Dedifferentiated amniotic fluid mesenchymal stem cell (primary cell): ENCODE measurements at regions not wholly inside any gene's neighbourhood (a gene's known extent, or its start where the extent isn't known, plus 50 kb on each side); places are given as distances from the start of the nearest gene placed in this dataset.

ENCODE experiments used
- DNase-seq: peaks from one replicate; pipeline ENCODE4 v3.0.0-alpha.2; 2016; ENCODE audit errors: extremely low spot score

DNA sequence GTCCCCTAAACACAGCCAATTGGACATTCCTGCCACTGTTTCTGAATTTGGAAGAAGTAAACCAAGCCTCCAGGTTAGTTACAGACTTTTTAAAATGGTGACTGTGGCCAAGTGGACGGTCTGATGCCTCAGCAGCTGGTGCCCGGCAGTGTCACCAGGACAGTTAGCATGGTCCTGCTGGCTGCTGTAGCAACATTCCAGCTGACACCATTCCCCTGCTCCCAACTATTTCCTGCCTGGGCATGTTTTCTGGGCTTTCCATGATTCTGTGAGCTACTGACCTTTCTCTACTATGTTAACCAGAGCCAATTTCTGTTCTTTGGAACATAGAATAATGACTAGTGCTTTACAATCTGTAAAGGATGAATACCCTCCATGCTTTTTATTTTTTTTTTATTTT, 95.0 kb downstream of the TLR5 start:
- DNase-seq: no peak

- no peak for DNase-seq
These were observed 90.6 kb downstream of the TLR5 start for GRCh38 chr1:223052462-223052861.

- no peak for DNase-seq
These were observed 90.1 kb downstream of the TLR5 start for GRCh38 chr1:223052931-223053330.

- DNase-seq: no peak
These were observed 86.2 kb downstream of the TLR5 start for GRCh38 chr1:223056802-223057201.

GRCh38 chr1:223057569-223058093, 85.4 kb downstream of the TLR5 start:
- no peak for DNase-seq
